PC-9 (cell line): ENCODE measurements at regions not wholly inside any gene's neighbourhood (a gene's known extent, or its start where the extent isn't known, plus 50 kb on each side); places are given as distances from the start of the nearest gene placed in this dataset.

ENCODE experiments used
- CTCF ChIP-seq: fragments of 200-600 bp; sonication (generic); conservative IDR thresholded peaks from 2 replicates; pipeline ENCODE4 v1.6.1; 2017; ENCODE audit warnings: mixed run types, antibody characterized with exemption, mild to moderate bottlenecking, moderate library complexity
- EZH2 ChIP-seq: fragments of 200-600 bp; sonication (generic); IDR thresholded peaks from 2 replicates; pipeline ENCODE4 v1.8.0; 2017; ENCODE audit warnings: antibody characterized with exemption, low read depth

- TF ChIP-seq CTCF (no peak), EZH2 (no peak)
These were observed 1673.6 kb upstream of the FLRT2 start for GRCh38 chr14:83856334-83856733.
